NCI-H2196 treated with DMSO at 0.1 percent for 48 hours (cell line): ENCODE measurements at regions not wholly inside any gene's neighbourhood (a gene's known extent, or its start where the extent isn't known, plus 50 kb on each side); places are given as distances from the start of the nearest gene placed in this dataset.
"Not testable (repeated sequence)": the region's sequence is repeated elsewhere in the genome, so short reads cannot be mapped to it uniquely, and the experiment has no call there.

Experiments
- DNase-seq: peaks from one replicate; lab custom pipeline; 2025; ENCODE audit not compliant: unreplicated experiment; lab: John Stamatoyannopoulos, UW

- DNase-seq, result no peak
Measured at GRCh38 chr6:133786016-133786415, 102.9 kb upstream of the TCF21 start.

DNA sequence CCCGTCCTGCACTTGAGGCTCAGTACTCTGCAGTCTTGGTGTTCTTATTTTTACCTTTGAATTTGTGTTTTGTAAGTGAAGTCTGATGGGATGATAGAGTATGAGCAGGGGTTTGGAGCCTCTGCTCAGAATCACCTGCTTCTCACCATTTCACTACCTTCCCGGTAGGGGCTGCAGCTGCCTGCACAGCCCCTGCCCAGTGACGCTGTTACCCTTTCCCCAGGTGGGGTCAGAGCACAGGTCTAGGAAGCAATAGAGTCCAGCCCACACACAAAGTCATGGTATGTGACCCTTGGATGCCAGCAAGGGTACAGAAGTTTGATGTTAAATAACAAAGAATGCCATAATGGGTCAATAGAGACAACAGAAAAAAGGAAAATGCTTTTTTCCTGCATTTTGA is 101.8 kb upstream of the TCF21 start:
- DNase-seq, result no peak

- DNase-seq, result no peak
Measured at GRCh38 chr6:133787859-133788505, 100.9 kb upstream of the TCF21 start.

DNA sequence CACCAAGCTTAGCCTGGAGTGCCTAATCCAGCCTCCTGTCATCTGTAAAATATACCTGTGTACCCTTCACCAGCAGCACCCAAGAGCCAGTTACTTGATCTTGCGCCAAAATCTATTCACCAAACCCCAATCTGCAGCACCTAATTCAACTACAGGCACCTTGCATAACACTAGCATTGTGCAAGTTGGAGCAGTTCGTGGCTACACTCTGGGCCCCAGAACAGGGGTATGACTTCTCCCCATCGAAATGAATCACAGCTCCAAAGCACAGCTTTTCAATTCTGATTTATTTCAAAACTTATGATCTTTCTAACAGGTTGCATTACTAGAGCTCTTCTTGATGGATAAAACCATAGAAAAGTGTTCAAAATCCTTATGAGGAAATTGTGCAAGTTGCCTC is 100.4 kb upstream of the TCF21 start:
- no peak for DNase-seq

GRCh38 chr6:133789449-133789848 is 99.5 kb upstream of the TCF21 start:
- not testable (repeated sequence) for DNase-seq

DNA sequence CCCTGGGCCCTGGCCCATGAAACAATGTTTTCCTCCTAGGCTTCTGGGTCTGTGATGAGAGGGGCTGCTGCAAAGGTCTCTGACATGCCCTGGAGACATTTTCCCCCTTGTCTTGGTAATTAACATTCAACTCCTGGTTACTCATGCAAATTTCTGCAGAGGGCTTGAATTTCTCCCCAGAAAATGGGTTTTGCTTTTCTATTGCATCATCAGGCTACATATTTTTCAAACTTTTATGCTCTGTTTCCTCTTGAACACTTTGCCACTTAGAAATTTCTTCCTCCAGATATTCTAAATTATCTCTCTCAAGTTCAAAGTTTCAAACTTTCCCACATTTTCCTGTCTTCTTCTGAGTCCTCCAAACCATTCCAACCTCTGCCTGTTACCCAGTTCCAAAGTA is 98.2 kb upstream of the TCF21 start:
- not testable (repeated sequence) for DNase-seq

DNA sequence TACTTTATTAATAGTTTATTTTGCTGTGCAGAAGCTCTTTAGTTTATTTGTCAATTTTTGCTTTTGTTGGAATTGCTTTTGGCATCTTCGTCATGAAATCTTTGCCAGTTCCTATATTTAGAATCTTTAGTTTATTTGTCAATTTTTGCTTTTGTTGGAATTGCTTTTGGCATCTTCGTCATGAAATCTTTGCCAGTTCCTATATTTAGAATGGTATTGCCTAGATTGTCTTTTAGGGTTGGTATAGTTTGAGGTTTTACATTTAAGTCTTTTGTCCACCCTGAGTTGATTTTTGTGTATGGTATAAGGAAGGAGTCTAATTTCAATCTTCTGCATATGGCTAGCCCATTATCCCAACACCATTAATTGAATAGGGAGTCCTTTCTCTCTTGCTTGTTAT is 93.9 kb upstream of the TCF21 start:
- not testable (repeated sequence) for DNase-seq

DNA sequence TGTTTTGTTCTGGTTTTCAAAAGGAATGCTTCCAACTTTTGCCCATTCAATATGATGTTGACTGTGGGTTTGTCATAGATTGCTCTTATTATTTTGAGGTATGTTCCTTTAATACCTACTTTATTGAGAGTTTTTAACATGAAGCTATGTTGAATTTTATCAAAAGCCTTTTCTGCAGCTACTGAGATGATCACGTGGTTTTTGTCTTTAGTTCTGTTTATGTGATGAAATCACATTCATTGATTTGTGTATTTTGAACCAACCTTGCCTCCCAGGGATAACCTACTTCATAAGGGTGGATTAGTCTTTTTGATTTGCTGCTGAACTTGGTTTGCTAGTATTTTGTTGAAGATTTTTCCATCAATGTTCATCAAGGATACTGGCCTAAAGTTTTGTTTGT is 92.7 kb upstream of the TCF21 start:
- no peak for DNase-seq

DNA sequence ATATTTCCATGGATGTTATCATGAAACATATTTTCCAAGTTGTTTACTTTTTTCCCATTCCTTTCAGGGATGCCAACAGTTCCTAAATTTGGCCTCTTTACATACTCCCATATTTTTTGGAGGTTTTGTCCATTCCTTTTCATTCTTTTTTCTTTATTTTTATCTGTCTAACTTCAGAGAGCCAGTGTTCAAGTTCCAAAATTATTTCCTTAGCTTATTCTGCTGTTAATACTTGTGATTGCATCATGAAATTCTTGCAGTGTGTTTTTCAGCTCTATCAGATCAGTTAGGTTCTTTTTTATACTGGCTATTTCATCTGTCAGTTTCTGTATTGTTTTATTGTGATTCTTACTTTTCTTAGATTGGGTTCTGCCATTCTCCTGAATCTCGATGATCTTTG is 89.9 kb upstream of the TCF21 start:
- DNase-seq, result no peak

- no peak for DNase-seq
Measured at GRCh38 chr6:133802861-133803260, 86.1 kb upstream of the TCF21 start.

DNA sequence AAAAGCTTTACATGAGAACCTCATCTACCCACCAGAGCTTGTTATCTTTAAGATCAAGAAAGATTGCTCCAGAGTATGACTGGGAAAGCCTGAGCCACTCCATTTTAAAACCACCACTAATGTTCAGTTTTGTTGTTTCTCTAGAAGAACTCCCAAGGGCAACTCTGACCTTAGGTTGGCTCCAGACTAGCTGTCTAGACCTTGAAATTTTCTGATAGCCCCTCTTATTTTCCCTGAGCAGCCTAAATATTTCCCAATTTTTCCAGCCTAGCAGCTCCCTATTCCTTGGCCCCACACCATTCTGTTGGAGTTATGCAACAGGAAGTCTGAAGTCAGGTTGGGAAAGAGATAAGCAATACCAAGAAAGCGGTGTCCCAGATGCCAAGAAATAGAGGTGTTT is 84.6 kb upstream of the TCF21 start:
- DNase-seq, result no peak

DNA sequence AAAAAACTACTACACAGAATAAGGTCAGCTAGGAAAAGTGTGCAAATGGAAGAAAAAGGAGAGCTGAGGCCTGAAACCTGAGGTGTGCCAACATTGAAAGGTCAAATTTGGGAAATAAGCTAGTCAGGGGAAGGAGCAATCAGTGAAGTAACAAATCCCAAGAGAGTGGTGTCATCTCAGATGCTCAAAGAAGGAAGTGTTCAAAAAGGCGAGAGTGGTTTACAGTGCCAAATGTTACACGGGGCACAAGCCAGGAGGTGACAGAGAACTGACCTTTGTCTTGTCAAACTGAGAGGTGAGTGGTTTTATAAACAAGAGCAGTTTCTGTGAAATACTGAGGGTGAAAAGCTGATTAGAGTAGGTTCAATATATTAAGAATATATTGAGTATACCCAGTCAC is 83.0 kb upstream of the TCF21 start:
- DNase-seq, result no peak

DNA sequence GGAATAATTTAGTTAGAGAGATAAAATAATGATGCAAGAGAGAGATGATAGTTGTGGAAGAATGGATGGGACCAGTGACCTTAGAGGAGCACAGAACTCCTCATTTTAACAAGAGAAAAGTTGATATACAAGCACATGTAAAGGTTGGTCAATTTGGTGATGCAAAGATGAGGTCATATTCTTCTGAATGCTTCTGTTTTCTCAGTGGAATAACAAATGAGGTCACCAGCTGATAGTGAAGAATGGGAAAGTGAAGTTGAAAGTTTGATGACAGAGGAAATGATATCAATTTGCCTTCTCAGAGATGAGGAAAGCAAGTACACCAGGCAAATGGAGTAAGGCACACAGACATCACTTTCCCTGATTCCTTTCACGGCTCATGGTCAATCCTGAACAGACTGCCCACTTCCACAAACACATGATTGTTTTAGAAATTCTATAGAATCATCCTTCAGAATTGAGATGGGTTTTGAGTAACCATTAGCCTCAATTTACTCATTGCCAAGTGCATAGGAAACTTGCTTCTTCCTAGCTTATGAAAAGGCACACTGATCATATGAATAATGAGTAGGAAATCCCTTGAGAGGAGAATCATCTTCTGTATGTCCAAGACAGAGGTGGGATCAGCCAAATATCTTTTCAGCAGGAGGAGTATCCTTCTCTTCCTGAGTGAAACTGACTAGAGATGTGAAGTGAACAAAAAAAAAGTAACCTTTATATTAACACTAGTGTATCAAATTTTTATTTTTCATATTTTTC is 82.4 kb upstream of the TCF21 start:
- DNase-seq, result no peak

DNA sequence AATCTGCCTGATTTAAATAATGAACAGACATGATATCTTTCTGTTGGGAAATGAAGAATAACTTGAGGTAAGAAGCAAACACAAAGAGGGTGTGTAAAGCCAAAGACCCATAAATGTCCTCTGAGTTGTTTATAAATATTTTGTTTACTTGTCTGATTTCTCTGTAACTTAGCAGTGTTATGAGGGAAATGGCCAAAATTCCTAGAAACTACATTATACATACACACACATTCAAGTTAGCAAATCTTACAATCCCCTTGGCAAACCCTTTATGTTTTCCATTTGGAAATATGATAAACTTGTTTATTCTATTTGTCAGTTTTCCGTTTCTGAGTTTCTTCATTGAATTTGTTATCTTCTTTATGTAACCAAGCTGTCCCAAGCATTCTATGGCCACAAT is 81.4 kb upstream of the TCF21 start:
- DNase-seq, result no peak

- no peak for DNase-seq
Measured at GRCh38 chr6:133809406-133809805, 79.5 kb upstream of the TCF21 start.

GRCh38 chr6:133811557-133811956 is 77.4 kb upstream of the TCF21 start:
- no peak for DNase-seq

- DNase-seq, result not testable (repeated sequence)
Measured at GRCh38 chr6:133812446-133812845, 76.5 kb upstream of the TCF21 start.

- no peak for DNase-seq
Measured at GRCh38 chr6:133814238-133814637, 74.7 kb upstream of the TCF21 start.

DNA sequence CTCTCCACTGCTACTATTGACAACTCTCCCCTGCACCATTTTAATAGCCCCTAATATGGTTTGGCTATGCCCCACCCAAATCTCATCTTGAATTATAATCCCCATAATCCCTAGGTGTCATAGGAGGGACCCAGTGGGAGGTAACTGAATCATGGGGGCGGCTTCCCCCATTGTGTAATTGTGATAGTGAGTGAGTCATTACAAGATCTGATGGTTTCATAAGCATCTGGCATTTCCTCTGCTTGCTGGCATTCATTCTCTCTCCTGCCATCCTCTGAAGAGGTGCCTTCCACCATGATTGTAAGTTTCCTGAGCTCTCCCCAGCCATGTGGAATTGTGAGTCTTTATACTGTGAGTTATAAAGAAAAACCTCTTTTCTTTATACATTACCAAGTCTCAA is 74.1 kb upstream of the TCF21 start:
- no peak for DNase-seq

GRCh38 chr6:133815313-133815712 is 73.6 kb upstream of the TCF21 start:
- DNase-seq, result no peak

DNA sequence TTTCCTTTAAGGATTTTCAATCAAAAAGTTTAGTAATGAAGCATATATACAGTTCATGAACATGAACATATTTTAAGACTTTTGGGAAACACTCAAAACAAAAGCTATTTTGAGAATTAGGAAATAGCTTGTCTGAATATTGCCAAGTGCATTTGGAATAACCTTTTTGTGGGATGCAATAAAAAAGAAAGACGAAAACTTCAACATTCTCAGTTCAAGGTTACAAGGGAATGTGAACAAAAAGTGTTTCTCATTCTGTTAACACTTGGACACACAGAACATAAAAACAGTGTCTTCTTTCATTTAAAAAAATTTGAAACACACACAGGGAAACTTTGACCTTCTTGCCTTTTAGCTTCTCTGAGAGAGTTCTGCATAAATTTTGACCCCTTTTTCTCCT is 72.7 kb upstream of the TCF21 start:
- no peak for DNase-seq

GRCh38 chr6:133817460-133818047 is 71.4 kb upstream of the TCF21 start:
- no peak for DNase-seq
